ENCODE measurements at regions not wholly inside any gene's neighbourhood (a gene's known extent, or its start where the extent isn't known, plus 50 kb on each side); places are given as distances from the start of the nearest gene placed in this dataset.
"Not testable (repeated sequence)": the region's sequence is repeated elsewhere in the genome, so short reads cannot be mapped to it uniquely, and the experiment has no call there.

GRCh38 chr5:74976651-74977050 lies 75.7 kb downstream of the GCNT4 start:
- H3K27me3 ChIP-seq, result no peaks in the 10 kb centered on the region

GRCh38 chr5:74975582-74975981 lies 76.8 kb downstream of the GCNT4 start:
- in situ Hi-C loops (cut with MboI; ENCODE audit: low sequenced_read_pairs in 4 of 4) (no loop called here), intact Hi-C loops (cut with DNase I; ENCODE audit: low total_unique reads) (no loop called here)
- no peak overlapping the region for H3K4me3 ChIP-seq
- no peak for ATAC-seq
- H3K36me3 ChIP-seq, result no peaks in the 10 kb centered on the region
- H3K4me1 ChIP-seq, result no peaks in the 10 kb centered on the region
- no peak for DNase-seq
- no peaks in the 10 kb centered on the region for H3K27me3 ChIP-seq
- H3K9me3 ChIP-seq, result no peaks in the 10 kb centered on the region
- no peak for TF ChIP-seq CTCF (IDR thresholded peaks at IDR 0.05 in 4 of 5, conservative IDR thresholded peaks at IDR 0.05 in 1 of 5)
- TF ChIP-seq POLR2A (IDR thresholded peaks at IDR 0.05), result no peak
- no peak overlapping the region for H3K27ac ChIP-seq

More at GRCh38 chr5:74976651-74977050, 75.7 kb downstream of the GCNT4 start:
- in situ Hi-C loops (cut with MboI; ENCODE audit: low sequenced_read_pairs in 4 of 4), result no loop called here
- Histone ChIP-seq H3K4me1 (no peaks in the 10 kb centered on the region), H3K4me3 (no peak overlapping the region), H3K9me3 (no peaks in the 10 kb centered on the region), H3K36me3 (no peaks in the 10 kb centered on the region), H3K27ac (no peak overlapping the region)
- no peak for TF ChIP-seq POLR2A (IDR thresholded peaks at IDR 0.05)
- no peak for TF ChIP-seq CTCF (IDR thresholded peaks at IDR 0.05 in 4 of 5, conservative IDR thresholded peaks at IDR 0.05 in 1 of 5)
- intact Hi-C loops (cut with DNase I; ENCODE audit: low total_unique reads), result no loop called here
- DNase-seq (no peak), ATAC-seq (no peak)

GRCh38 chr5:74974451-74975091 lies 77.8 kb downstream of the GCNT4 start:
- in situ Hi-C loops (cut with MboI; ENCODE audit: low sequenced_read_pairs in 4 of 4), result no loop called here
- H3K27ac ChIP-seq, result no peak overlapping the region
- no peaks in the 10 kb centered on the region for H3K27me3 ChIP-seq
- ATAC-seq (no peak), DNase-seq (no peak)
- no peaks in the 10 kb centered on the region for H3K36me3 ChIP-seq
- intact Hi-C loops (cut with DNase I; ENCODE audit: low total_unique reads), result no loop called here
- H3K4me1 ChIP-seq, result no peaks in the 10 kb centered on the region
- TF ChIP-seq CTCF (IDR thresholded peaks at IDR 0.05 in 4 of 5, conservative IDR thresholded peaks at IDR 0.05 in 1 of 5) (no peak), POLR2A (IDR thresholded peaks at IDR 0.05) (no peak)
- no peaks in the 10 kb centered on the region for H3K9me3 ChIP-seq
- no peak overlapping the region for H3K4me3 ChIP-seq

- intact Hi-C loops (cut with DNase I; ENCODE audit: low total_unique reads), result no loop called here
- H3K4me3 ChIP-seq, result no peak overlapping the region
- DNase-seq, result no peak
- H3K9me3 ChIP-seq, result no peaks in the 10 kb centered on the region
- ATAC-seq, result no peak
- no peaks in the 10 kb centered on the region for H3K36me3 ChIP-seq
- in situ Hi-C loops (cut with MboI; ENCODE audit: low sequenced_read_pairs in 4 of 4), result no loop called here
- no peaks in the 10 kb centered on the region for H3K4me1 ChIP-seq
- TF ChIP-seq CTCF (IDR thresholded peaks at IDR 0.05 in 4 of 5, conservative IDR thresholded peaks at IDR 0.05 in 1 of 5) (no peak), POLR2A (IDR thresholded peaks at IDR 0.05) (no peak)
- no peaks in the 10 kb centered on the region for H3K27me3 ChIP-seq
- H3K27ac ChIP-seq, result no peak overlapping the region
These were observed 78.7 kb downstream of the GCNT4 start for GRCh38 chr5:74973694-74974093.

- intact Hi-C loops (cut with DNase I; ENCODE audit: low total_unique reads), result no loop called here
- in situ Hi-C loops (cut with MboI; ENCODE audit: low sequenced_read_pairs in 4 of 4), result no loop called here
- no peak for ATAC-seq
- Histone ChIP-seq H3K4me1 (no peaks in the 10 kb centered on the region), H3K4me3 (no peak overlapping the region), H3K36me3 (no peaks in the 10 kb centered on the region), H3K27ac (no peak overlapping the region), H3K9me3 (no peaks in the 10 kb centered on the region), H3K27me3 (no peaks in the 10 kb centered on the region)
- no peak for DNase-seq
- TF ChIP-seq POLR2A (IDR thresholded peaks at IDR 0.05) (no peak), CTCF (IDR thresholded peaks at IDR 0.05 in 4 of 5, conservative IDR thresholded peaks at IDR 0.05 in 1 of 5) (no peak)
These were observed 80.4 kb downstream of the GCNT4 start for GRCh38 chr5:74971947-74972460.

- in situ Hi-C loops (cut with MboI; ENCODE audit: low sequenced_read_pairs in 4 of 4); ATAC-seq; H3K27ac ChIP-seq; H3K27me3 ChIP-seq; intact Hi-C loops (cut with DNase I; ENCODE audit: low total_unique reads); H3K9me3 ChIP-seq; H3K4me1 ChIP-seq; H3K4me3 ChIP-seq; DNase-seq; H3K36me3 ChIP-seq: not testable (repeated sequence)
These were observed 81.5 kb downstream of the GCNT4 start for GRCh38 chr5:74970891-74971290.

All from gastrocnemius medialis (tissue), 4 donors.